ENCODE measurements at regions not wholly inside any gene's neighbourhood (a gene's known extent, or its start where the extent isn't known, plus 50 kb on each side); places are given as distances from the start of the nearest gene placed in this dataset.

GRCh38 chr15:30008156-30008555 is 74.6 kb upstream of the GOLGA8J start:
- ChIA-PET CTCF (ENCODE audit: unreplicated experiment) (no interaction called here), POLR2A (no interaction called here)
- Histone ChIP-seq H3K4me1 (ENCODE audit: insufficient read depth, low read length, poor library complexity, severe bottlenecking) (no peaks in the 10 kb centered on the region), H4K20me1 (ENCODE audit: insufficient read depth, low read length) (no peaks in the 10 kb centered on the region), H2AFZ (ENCODE audit: low read length) (no peak overlapping the region), H3K36me3 (ENCODE audit: insufficient read depth, low read length) (no peaks in the 10 kb centered on the region), H3K27ac (ENCODE audit: low read depth, low read length, poor library complexity, severe bottlenecking) (no peak overlapping the region), H3K79me2 (ENCODE audit: insufficient read depth, low read depth, low read length) (no peaks in the 10 kb centered on the region), H3K9me3 (ENCODE audit: low read length) (no peaks in the 10 kb centered on the region), H3K9me2 (ENCODE audit: insufficient read depth, low read length) (no peaks in the 10 kb centered on the region), H3K4me3 (ENCODE audit: low read depth, low read length, poor library complexity, severe bottlenecking) (no peak overlapping the region), H3K4me2 (ENCODE audit: low read length) (no peak overlapping the region)
- BruUV-seq (replicated peaks): no TSS peak
- intact Hi-C loops (cut with micrococcal nuclease; ENCODE audit: unreplicated experiment): no loop called here
- no peak for DNase-seq (ENCODE audit: low spot score)
- TF ChIP-seq CTCF (conservative IDR thresholded peaks at IDR 0.05; ENCODE audit: low read length): no peak
- TF ChIP-seq EZH2phosphoT487 (IDR thresholded peaks at IDR 0.05; ENCODE audit: borderline replicate concordance, low read depth, low read length): no peak

GRCh38 chr15:30001602-30002001 is 81.2 kb upstream of the GOLGA8J start:
- ChIA-PET POLR2A (no interaction called here), CTCF (ENCODE audit: unreplicated experiment) (no interaction called here)
- H2AFZ ChIP-seq (ENCODE audit: low read length): no peak overlapping the region
- no peaks in the 10 kb centered on the region for H3K9me2 ChIP-seq (ENCODE audit: insufficient read depth, low read length)
- no peaks in the 10 kb centered on the region for H3K4me1 ChIP-seq (ENCODE audit: insufficient read depth, low read length, poor library complexity, severe bottlenecking)
- intact Hi-C loops (cut with micrococcal nuclease; ENCODE audit: unreplicated experiment): no loop called here
- no TSS peak for BruUV-seq (replicated peaks)
- no peaks in the 10 kb centered on the region for H3K79me2 ChIP-seq (ENCODE audit: insufficient read depth, low read depth, low read length)
- H3K4me2 ChIP-seq (ENCODE audit: low read length): no peak overlapping the region
- H3K4me3 ChIP-seq (ENCODE audit: low read depth, low read length, poor library complexity, severe bottlenecking): no peak overlapping the region
- DNase-seq (ENCODE audit: low spot score): no peak
- no peaks in the 10 kb centered on the region for H4K20me1 ChIP-seq (ENCODE audit: insufficient read depth, low read length)
- H3K27ac ChIP-seq (ENCODE audit: low read depth, low read length, poor library complexity, severe bottlenecking): no peak overlapping the region
- no peaks in the 10 kb centered on the region for H3K9me3 ChIP-seq (ENCODE audit: low read length)
- no peak for TF ChIP-seq CTCF (conservative IDR thresholded peaks at IDR 0.05; ENCODE audit: low read length)
- no peak for TF ChIP-seq EZH2phosphoT487 (IDR thresholded peaks at IDR 0.05; ENCODE audit: borderline replicate concordance, low read depth, low read length)
- H3K36me3 ChIP-seq (ENCODE audit: insufficient read depth, low read length): no peaks in the 10 kb centered on the region

GRCh38 chr15:29998033-29998432 is 84.7 kb upstream of the GOLGA8J start:
- no peak for DNase-seq (ENCODE audit: low spot score)
- Histone ChIP-seq H3K4me1 (ENCODE audit: insufficient read depth, low read length, poor library complexity, severe bottlenecking) (no peaks in the 10 kb centered on the region), H3K4me2 (ENCODE audit: low read length) (no peak overlapping the region), H2AFZ (ENCODE audit: low read length) (no peak overlapping the region), H3K9me2 (ENCODE audit: insufficient read depth, low read length) (no peaks in the 10 kb centered on the region), H3K79me2 (ENCODE audit: insufficient read depth, low read depth, low read length) (no peaks in the 10 kb centered on the region), H3K36me3 (ENCODE audit: insufficient read depth, low read length) (no peaks in the 10 kb centered on the region), H3K27ac (ENCODE audit: low read depth, low read length, poor library complexity, severe bottlenecking) (no peak overlapping the region), H3K4me3 (ENCODE audit: low read depth, low read length, poor library complexity, severe bottlenecking) (no peak overlapping the region), H3K9me3 (ENCODE audit: low read length) (no peaks in the 10 kb centered on the region), H4K20me1 (ENCODE audit: insufficient read depth, low read length) (no peaks in the 10 kb centered on the region)
- POLR2A ChIA-PET: no interaction called here
- intact Hi-C loops (cut with micrococcal nuclease; ENCODE audit: unreplicated experiment): no loop called here
- TF ChIP-seq CTCF (conservative IDR thresholded peaks at IDR 0.05; ENCODE audit: low read length): no peak
- CTCF ChIA-PET (ENCODE audit: unreplicated experiment): no interaction called here
- no TSS peak for BruUV-seq (replicated peaks)
